NAMALWA (cell line): ENCODE measurements at regions not wholly inside any gene's neighbourhood (a gene's known extent, or its start where the extent isn't known, plus 50 kb on each side); places are given as distances from the start of the nearest gene placed in this dataset.

ENCODE experiments used
- DNase-seq: peaks from one replicate; pipeline ENCODE4 v3.0.0-alpha.2; 2015; ENCODE audit warnings: low spot score

DNA sequence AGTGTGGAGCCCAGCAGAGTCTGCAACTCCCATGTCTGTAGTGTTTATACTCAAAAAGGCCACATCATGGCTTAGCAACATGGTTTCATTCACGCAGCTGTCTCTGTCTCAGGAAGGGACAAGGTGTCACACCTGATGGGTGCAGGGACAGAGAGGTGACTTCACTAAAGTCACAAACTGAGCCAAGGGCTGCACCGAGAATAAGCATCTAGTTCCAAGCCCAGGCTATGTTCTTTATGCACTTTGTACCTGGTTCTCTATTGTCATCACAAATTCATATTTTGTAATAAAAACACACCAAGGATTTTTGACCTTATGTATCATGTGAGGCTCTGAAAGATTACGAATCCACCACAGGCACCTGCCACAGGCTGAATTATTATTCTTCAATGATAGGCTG is 64.9 kb upstream of the STK32A start:
- DNase-seq: no peak

DNA sequence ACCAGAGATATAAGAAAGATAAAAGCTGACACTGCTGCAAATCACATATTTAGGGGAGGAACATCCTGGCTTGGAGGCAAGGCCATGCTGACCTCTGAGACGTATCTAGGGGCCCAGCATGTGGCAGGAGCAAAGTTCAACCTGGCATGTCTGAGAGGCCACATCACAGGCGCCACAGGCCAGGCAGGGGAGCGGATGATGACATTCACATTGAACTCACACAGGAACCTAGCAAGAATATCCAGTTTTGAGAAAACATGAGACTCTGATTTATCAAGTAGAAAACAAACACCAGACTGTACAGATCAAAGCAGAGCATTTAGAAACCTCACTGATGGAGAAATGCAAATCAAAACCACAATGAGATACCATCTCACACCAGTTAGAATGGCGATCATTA is 64.2 kb upstream of the STK32A start:
- no peak for DNase-seq

DNA sequence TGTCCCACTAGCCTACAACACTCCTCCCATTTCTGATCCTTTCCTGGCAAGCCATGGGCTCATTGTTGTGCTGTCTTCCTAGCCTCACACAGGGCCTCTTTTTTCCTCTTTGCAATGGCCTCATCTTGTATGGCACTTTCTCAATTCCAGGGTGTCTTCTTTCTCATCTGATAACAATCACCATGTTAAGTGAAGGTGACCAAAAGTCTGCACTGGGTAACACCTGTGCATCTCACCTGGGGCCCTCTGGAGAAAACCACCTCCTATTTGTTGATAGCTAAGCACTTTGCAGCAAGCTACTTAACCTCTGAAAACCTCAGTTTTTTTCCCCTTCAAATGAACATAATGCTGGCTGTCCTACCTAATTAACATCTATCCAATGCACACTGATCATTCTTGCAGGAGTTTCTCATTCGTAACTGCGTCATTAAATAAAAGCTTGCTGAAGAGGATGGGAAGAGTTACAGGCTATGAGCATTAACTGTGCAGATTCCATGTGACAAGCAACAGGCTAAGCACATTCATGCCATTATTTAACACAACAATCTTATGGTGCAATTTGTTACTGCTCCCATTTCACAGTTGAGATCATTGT is 60.1 kb upstream of the STK32A start:
- no peak for DNase-seq

DNA sequence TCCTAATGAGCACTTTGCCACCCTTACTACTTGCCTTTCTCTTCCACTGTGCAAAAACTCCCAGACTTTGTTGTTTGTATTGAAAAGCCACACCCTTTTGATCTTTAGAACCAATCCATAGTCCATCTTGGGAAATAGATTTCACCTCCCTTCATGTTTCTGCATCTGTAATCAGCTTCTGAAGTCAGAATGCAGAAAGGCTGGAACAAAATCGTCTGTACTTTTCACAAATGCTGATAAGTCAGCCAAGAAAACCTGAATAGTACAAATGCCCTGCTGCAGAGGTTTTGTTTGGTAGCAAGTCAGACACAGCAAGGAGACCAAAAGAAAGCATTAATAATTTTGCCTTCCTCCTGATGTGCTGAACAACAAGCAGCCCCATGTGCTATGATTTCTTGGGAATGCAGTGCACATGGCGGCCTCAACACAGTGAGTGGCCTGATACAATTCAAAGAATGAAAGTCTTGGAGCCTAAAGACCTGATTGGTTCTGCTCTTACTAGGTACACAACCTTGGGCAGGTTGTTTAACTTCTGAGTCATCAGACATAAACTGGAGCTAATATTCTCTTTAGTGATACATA is 59.2 kb upstream of the STK32A start:
- DNase-seq: no peak

DNA sequence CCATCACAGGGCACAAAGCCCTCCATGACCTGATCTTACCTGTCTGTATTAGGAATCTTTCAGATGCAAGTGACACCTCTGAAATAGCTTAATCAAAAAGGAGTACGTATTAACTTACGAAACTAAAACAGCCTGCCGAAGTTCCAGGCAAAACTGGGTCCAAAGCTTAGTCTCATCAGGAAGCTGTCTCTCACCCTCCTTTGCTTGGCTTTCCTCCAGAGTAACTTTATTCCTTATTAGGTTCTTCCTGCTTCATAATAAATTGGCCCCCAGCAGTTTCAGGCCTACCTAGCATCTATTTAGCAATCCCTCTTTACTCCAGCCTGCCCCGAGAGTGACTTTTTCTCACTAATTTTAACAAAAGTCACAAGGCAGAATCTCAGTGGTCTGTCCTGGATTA is 58.4 kb upstream of the STK32A start:
- no peak for DNase-seq

DNA sequence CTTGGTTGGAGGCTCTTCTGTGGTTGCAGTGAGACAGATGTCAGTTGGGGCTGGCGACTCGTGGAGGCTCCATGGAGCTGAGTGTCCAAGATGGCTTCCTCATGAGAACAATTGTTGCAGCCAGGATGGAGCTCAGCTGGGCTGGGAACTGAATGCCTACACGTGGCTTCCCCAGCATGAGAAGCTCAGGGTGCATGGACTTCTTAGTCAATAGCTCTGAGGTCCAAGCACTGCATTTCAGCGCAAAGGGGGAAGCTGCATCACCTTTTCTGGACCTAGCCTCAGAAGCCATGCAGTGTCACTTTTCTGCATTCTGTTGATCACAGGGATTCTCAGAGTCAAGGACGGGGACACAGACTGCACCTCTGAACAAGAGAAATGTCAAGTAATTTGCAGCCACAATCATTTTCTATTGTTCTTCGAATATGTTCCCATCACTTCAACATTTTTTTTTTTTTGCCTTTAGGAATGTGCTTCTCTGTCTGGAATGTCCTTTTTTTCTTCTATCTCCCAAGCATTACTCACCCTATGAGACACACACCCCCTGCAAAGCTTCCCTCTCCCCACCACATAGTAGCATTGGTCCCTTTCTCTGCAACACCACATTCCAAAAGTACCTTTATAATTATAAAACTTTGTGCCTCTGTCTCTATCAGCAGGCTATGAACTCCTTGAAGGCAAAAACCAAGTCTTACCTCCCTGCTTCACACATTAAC is 57.5 kb upstream of the STK32A start:
- DNase-seq: no peak

- DNase-seq: no peak
These were observed 55.2 kb upstream of the STK32A start for GRCh38 chr5:147179562-147180147.

- DNase-seq: no peak
These were observed 54.1 kb upstream of the STK32A start for GRCh38 chr5:147180751-147181150.
